HEK293 (cell line): ENCODE measurements at regions not wholly inside any gene's neighbourhood (a gene's known extent, or its start where the extent isn't known, plus 50 kb on each side); places are given as distances from the start of the nearest gene placed in this dataset.

Experiments
- CTCF ChIA-PET: fragments of 350-600 bp; formaldehyde crosslinking; extraction: SDS; loops from one replicate; lab custom pipeline; 2021; ENCODE audit warnings: antibody characterized with exemption; lab: Yijun Ruan, JAX
- POLR2A ChIA-PET: fragments of 300-600 bp; formaldehyde crosslinking; extraction: SDS; loops from one replicate; lab custom pipeline; 2020; ENCODE audit warnings: antibody characterized with exemption, inconsistent platforms; lab: Yijun Ruan, JAX
- H3K27ac ChIP-seq: fragments of 200-500 bp; sonication (Bioruptor generic); 2 replicates; pipeline ENCODE4 v1.5.1; 2014; ENCODE audit warnings: low read depth, low read length, control low read depth, inconsistent platforms; ENCODE audit errors: extremely low read depth
- H3K36me3 ChIP-seq, 2 experiments: fragments of 200-500 bp in 1 of 2; sonication (Bioruptor generic) in 1 of 2; 1 replicate in 1 of 2; 2 replicates in 1 of 2; pipeline ENCODE4 v1.5.1; 2014 to 2017; ENCODE audit warnings: inconsistent platforms in 2 of 2, low read length in 2 of 2; ENCODE audit not compliant: control insufficient read depth in 2 of 2, insufficient read depth in 1 of 2
- H3K4me1 ChIP-seq: fragments of 200-500 bp; sonication (Bioruptor generic); 2 replicates; pipeline ENCODE4 v1.5.1; 2014; ENCODE audit warnings: mild to moderate bottlenecking, low read length, inconsistent platforms; ENCODE audit not compliant: control insufficient read depth, insufficient read depth
- H3K4me3 ChIP-seq: 2 replicates; pipeline ENCODE4 v1.5.1; 2011; ENCODE audit warnings: low read depth, mild to moderate bottlenecking, control low read depth, low read length, moderate library complexity
- H3K9me3 ChIP-seq: fragments of 200-500 bp; sonication (Bioruptor generic); 2 replicates; pipeline ENCODE4 v1.5.1; 2014; ENCODE audit warnings: low read depth, low read length, inconsistent platforms; ENCODE audit not compliant: control insufficient read depth, insufficient read depth
- KLF8 ChIP-seq: fragments of 450-650 bp; formaldehyde crosslinking; IDR thresholded peaks from 2 replicates; pipeline ENCODE4 v1.5.1; 2016; ENCODE audit warnings: missing biosample characterization, missing genetic modification characterization
- KLF9 ChIP-seq: fragments of 450-650 bp; formaldehyde crosslinking; IDR thresholded peaks from 2 replicates; pipeline ENCODE4 v1.5.1; 2016; ENCODE audit warnings: missing biosample characterization, missing genetic modification characterization, low read depth
- SETDB1 ChIP-seq: IDR thresholded peaks from one replicate; pipeline ENCODE4 v1.6.1; 2017; ENCODE audit warnings: mild to moderate bottlenecking, low read length, moderate library complexity, mixed read lengths; ENCODE audit not compliant: insufficient read length
- TCF7L2 ChIP-seq: IDR thresholded peaks from 2 replicates; pipeline ENCODE4 v1.6.1; 2011; ENCODE audit warnings: low read depth, mild to moderate bottlenecking, inconsistent platforms, low read length, moderate library complexity, borderline replicate concordance
- ZBTB1 ChIP-seq: fragments of 450-650 bp; formaldehyde crosslinking; IDR thresholded peaks from 2 replicates; pipeline ENCODE4 v1.5.1; 2016; ENCODE audit warnings: missing biosample characterization, missing genetic modification characterization
- ZNF10 ChIP-seq: fragments of 450-650 bp; formaldehyde crosslinking; IDR thresholded peaks from 2 replicates; pipeline ENCODE4 v1.5.1; 2017; ENCODE audit warnings: missing biosample characterization, missing genetic modification characterization
- ZNF214 ChIP-seq: fragments of 450-650 bp; formaldehyde crosslinking; IDR thresholded peaks from 2 replicates; pipeline ENCODE4 v1.5.1; 2017; ENCODE audit warnings: missing biosample characterization, mild to moderate bottlenecking, missing genetic modification characterization, borderline replicate concordance
- ZNF274 ChIP-seq, 2 experiments: fragments of 200-500 bp in 1 of 2; fragments of 450-650 bp in 1 of 2; sonication (Bioruptor generic) in 1 of 2; formaldehyde crosslinking in 1 of 2; IDR thresholded peaks; 2 replicates each; pipeline versions ENCODE4 v1.5.1 to v1.6.1; 2014 to 2016; ENCODE audit warnings: borderline replicate concordance in 1 of 2, inconsistent platforms in 1 of 2, low read length in 1 of 2, missing biosample characterization in 1 of 2, missing genetic modification characterization in 1 of 2
- ZNF423 ChIP-seq: fragments of 450-650 bp; formaldehyde crosslinking; IDR thresholded peaks from 2 replicates; pipeline ENCODE4 v1.5.1; 2016; ENCODE audit warnings: missing biosample characterization, missing genetic modification characterization
- ZNF555 ChIP-seq: fragments of 450-650 bp; formaldehyde crosslinking; conservative IDR thresholded peaks from 2 replicates; pipeline ENCODE4 v1.5.1; 2017; ENCODE audit warnings: missing biosample characterization, mild to moderate bottlenecking, missing genetic modification characterization, inconsistent platforms
- ZNF776 ChIP-seq: fragments of 450-650 bp; formaldehyde crosslinking; IDR thresholded peaks from 2 replicates; pipeline ENCODE4 v1.5.0; 2017; ENCODE audit warnings: missing biosample characterization, missing genetic modification characterization, borderline replicate concordance
- TF ChIP-seq, protein P1 (sequence below): fragments of 450-650 bp; formaldehyde crosslinking; IDR thresholded peaks from 2 replicates; pipeline ENCODE4 v1.5.1; 2016; ENCODE audit warnings: missing biosample characterization, missing genetic modification characterization, borderline replicate concordance
- TF ChIP-seq, protein P2 (sequence below): fragments of 450-650 bp; formaldehyde crosslinking; IDR thresholded peaks from 2 replicates; pipeline ENCODE4 v1.5.1; 2016; ENCODE audit warnings: missing biosample characterization, missing genetic modification characterization
- TF ChIP-seq, protein P3 (sequence below): fragments of 450-650 bp; formaldehyde crosslinking; IDR thresholded peaks from 2 replicates; pipeline ENCODE4 v1.5.1; 2016; ENCODE audit warnings: missing biosample characterization, missing genetic modification characterization
- TF ChIP-seq, protein P4 (sequence below): fragments of 450-650 bp; formaldehyde crosslinking; IDR thresholded peaks from 2 replicates; pipeline ENCODE4 v1.5.1; 2016; ENCODE audit warnings: missing biosample characterization, missing genetic modification characterization
- TF ChIP-seq, protein P5 (sequence below): fragments of 450-650 bp; formaldehyde crosslinking; IDR thresholded peaks from 2 replicates; pipeline ENCODE4 v1.5.1; 2016; ENCODE audit warnings: missing biosample characterization, missing genetic modification characterization
- TF ChIP-seq, protein P6 (sequence below): fragments of 450-650 bp; formaldehyde crosslinking; IDR thresholded peaks from 2 replicates; pipeline ENCODE4 v1.5.1; 2016; ENCODE audit warnings: missing biosample characterization, missing genetic modification characterization
- TF ChIP-seq, protein P7 (sequence below): fragments of 450-650 bp; formaldehyde crosslinking; IDR thresholded peaks from 2 replicates; pipeline ENCODE4 v1.5.1; 2016; ENCODE audit warnings: missing biosample characterization, missing genetic modification characterization

DNA sequence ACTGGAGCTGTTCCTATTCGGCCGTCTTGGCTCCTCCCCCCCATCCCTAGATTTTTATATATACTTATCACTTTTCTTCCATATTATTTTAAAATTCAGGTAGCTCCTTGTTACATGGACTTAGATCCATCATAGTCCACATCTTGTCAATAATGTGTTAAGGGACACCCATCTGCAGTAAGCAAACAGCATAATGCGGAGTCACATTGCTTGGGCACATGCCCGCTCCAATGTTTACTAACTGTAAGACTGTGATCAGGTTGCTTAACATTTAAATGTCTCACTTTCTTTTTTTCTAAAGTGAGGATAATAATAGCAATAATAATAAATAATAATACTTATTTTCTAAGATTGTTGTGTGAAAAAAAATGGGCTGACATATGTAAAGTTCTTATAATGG is 303.2 kb upstream of the SOX14 start:
- Histone ChIP-seq H3K4me1 (no peaks in the 10 kb centered on the region), H3K9me3 (no peaks in the 10 kb centered on the region), H3K36me3 (no peaks in the 10 kb centered on the region), H3K27ac (no peak overlapping the region), H3K4me3 (no peak overlapping the region)
- ChIA-PET CTCF (no interaction called here), POLR2A (no interaction called here)
- TF ChIP-seq ZNF10 (tag by site-specific recombination) (no peak), TCF7L2 (no peak), ZNF214 (tag by site-specific recombination) (no peak), SETDB1 (no peak), ZNF423 (tag by site-specific recombination) (no peak), KLF8 (tag by site-specific recombination) (no peak), ZNF274 (IDR thresholded peaks at IDR 0.05; ENCODE audit: low read length) (no peak), ZNF274 (tag by site-specific recombination; IDR thresholded peaks at IDR 0.05; ENCODE audit: borderline replicate concordance) (no peak), ZNF555 (tag by site-specific recombination) (no peak), ZBTB1 (tag by site-specific recombination) (no peak), KLF9 (no peak), ZNF776 (no peak)
- TF ChIP-seq, protein P1, sequence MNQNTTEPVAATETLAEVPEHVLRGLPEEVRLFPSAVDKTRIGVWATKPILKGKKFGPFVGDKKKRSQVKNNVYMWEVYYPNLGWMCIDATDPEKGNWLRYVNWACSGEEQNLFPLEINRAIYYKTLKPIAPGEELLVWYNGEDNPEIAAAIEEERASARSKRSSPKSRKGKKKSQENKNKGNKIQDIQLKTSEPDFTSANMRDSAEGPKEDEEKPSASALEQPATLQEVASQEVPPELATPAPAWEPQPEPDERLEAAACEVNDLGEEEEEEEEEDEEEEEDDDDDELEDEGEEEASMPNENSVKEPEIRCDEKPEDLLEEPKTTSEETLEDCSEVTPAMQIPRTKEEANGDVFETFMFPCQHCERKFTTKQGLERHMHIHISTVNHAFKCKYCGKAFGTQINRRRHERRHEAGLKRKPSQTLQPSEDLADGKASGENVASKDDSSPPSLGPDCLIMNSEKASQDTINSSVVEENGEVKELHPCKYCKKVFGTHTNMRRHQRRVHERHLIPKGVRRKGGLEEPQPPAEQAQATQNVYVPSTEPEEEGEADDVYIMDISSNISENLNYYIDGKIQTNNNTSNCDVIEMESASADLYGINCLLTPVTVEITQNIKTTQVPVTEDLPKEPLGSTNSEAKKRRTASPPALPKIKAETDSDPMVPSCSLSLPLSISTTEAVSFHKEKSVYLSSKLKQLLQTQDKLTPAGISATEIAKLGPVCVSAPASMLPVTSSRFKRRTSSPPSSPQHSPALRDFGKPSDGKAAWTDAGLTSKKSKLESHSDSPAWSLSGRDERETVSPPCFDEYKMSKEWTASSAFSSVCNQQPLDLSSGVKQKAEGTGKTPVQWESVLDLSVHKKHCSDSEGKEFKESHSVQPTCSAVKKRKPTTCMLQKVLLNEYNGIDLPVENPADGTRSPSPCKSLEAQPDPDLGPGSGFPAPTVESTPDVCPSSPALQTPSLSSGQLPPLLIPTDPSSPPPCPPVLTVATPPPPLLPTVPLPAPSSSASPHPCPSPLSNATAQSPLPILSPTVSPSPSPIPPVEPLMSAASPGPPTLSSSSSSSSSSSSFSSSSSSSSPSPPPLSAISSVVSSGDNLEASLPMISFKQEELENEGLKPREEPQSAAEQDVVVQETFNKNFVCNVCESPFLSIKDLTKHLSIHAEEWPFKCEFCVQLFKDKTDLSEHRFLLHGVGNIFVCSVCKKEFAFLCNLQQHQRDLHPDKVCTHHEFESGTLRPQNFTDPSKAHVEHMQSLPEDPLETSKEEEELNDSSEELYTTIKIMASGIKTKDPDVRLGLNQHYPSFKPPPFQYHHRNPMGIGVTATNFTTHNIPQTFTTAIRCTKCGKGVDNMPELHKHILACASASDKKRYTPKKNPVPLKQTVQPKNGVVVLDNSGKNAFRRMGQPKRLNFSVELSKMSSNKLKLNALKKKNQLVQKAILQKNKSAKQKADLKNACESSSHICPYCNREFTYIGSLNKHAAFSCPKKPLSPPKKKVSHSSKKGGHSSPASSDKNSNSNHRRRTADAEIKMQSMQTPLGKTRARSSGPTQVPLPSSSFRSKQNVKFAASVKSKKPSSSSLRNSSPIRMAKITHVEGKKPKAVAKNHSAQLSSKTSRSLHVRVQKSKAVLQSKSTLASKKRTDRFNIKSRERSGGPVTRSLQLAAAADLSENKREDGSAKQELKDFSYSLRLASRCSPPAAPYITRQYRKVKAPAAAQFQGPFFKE = no peak
- TF ChIP-seq, protein P2, sequence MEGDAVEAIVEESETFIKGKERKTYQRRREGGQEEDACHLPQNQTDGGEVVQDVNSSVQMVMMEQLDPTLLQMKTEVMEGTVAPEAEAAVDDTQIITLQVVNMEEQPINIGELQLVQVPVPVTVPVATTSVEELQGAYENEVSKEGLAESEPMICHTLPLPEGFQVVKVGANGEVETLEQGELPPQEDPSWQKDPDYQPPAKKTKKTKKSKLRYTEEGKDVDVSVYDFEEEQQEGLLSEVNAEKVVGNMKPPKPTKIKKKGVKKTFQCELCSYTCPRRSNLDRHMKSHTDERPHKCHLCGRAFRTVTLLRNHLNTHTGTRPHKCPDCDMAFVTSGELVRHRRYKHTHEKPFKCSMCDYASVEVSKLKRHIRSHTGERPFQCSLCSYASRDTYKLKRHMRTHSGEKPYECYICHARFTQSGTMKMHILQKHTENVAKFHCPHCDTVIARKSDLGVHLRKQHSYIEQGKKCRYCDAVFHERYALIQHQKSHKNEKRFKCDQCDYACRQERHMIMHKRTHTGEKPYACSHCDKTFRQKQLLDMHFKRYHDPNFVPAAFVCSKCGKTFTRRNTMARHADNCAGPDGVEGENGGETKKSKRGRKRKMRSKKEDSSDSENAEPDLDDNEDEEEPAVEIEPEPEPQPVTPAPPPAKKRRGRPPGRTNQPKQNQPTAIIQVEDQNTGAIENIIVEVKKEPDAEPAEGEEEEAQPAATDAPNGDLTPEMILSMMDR (tag by site-specific recombination) = no peak
- TF ChIP-seq, protein P3, sequence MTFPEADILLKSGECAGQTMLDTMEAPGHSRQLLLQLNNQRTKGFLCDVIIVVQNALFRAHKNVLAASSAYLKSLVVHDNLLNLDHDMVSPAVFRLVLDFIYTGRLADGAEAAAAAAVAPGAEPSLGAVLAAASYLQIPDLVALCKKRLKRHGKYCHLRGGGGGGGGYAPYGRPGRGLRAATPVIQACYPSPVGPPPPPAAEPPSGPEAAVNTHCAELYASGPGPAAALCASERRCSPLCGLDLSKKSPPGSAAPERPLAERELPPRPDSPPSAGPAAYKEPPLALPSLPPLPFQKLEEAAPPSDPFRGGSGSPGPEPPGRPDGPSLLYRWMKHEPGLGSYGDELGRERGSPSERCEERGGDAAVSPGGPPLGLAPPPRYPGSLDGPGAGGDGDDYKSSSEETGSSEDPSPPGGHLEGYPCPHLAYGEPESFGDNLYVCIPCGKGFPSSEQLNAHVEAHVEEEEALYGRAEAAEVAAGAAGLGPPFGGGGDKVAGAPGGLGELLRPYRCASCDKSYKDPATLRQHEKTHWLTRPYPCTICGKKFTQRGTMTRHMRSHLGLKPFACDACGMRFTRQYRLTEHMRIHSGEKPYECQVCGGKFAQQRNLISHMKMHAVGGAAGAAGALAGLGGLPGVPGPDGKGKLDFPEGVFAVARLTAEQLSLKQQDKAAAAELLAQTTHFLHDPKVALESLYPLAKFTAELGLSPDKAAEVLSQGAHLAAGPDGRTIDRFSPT (tag by site-specific recombination) = no peak
- TF ChIP-seq, protein P4, sequence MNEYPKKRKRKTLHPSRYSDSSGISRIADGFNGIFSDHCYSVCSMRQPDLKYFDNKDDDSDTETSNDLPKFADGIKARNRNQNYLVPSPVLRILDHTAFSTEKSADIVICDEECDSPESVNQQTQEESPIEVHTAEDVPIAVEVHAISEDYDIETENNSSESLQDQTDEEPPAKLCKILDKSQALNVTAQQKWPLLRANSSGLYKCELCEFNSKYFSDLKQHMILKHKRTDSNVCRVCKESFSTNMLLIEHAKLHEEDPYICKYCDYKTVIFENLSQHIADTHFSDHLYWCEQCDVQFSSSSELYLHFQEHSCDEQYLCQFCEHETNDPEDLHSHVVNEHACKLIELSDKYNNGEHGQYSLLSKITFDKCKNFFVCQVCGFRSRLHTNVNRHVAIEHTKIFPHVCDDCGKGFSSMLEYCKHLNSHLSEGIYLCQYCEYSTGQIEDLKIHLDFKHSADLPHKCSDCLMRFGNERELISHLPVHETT = no peak
- TF ChIP-seq, protein P5, sequence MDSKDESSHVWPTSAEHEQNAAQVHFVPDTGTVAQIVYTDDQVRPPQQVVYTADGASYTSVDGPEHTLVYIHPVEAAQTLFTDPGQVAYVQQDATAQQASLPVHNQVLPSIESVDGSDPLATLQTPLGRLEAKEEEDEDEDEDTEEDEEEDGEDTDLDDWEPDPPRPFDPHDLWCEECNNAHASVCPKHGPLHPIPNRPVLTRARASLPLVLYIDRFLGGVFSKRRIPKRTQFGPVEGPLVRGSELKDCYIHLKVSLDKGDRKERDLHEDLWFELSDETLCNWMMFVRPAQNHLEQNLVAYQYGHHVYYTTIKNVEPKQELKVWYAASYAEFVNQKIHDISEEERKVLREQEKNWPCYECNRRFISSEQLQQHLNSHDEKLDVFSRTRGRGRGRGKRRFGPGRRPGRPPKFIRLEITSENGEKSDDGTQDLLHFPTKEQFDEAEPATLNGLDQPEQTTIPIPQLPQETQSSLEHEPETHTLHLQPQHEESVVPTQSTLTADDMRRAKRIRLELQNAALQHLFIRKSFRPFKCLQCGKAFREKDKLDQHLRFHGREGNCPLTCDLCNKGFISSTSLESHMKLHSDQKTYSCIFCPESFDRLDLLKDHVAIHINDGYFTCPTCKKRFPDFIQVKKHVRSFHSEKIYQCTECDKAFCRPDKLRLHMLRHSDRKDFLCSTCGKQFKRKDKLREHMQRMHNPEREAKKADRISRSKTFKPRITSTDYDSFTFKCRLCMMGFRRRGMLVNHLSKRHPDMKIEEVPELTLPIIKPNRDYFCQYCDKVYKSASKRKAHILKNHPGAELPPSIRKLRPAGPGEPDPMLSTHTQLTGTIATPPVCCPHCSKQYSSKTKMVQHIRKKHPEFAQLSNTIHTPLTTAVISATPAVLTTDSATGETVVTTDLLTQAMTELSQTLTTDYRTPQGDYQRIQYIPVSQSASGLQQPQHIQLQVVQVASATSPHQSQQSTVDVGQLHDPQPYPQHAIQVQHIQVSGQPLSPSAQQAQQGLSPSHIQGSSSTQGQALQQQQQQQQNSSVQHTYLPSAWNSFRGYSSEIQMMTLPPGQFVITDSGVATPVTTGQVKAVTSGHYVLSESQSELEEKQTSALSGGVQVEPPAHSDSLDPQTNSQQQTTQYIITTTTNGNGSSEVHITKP (tag by site-specific recombination) = no peak
- TF ChIP-seq, protein P6, sequence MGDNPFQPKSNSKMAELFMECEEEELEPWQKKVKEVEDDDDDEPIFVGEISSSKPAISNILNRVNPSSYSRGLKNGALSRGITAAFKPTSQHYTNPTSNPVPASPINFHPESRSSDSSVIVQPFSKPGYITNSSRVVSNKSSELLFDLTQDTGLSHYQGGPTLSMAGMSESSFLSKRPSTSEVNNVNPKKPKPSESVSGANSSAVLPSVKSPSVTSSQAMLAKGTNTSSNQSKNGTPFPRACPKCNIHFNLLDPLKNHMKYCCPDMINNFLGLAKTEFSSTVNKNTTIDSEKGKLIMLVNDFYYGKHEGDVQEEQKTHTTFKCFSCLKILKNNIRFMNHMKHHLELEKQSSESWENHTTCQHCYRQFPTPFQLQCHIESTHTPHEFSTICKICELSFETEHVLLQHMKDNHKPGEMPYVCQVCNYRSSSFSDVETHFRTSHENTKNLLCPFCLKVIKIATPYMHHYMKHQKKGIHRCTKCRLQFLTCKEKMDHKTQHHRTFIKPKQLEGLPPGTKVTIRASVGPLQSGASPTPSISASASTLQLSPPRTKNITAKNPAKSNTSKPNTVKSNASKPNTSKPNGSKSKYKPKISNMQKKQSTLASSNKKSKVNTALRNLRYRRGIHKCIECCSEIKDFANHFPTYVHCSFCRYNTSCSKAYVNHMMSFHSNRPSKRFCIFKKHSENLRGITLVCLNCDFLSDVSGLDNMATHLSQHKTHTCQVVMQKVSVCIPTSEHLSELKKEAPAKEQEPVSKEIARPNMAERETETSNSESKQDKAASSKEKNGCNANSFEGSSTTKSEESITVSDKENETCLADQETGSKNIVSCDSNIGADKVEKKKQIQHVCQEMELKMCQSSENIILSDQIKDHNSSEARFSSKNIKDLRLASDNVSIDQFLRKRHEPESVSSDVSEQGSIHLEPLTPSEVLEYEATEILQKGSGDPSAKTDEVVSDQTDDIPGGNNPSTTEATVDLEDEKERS (tag by site-specific recombination) = no peak
- TF ChIP-seq, protein P7, sequence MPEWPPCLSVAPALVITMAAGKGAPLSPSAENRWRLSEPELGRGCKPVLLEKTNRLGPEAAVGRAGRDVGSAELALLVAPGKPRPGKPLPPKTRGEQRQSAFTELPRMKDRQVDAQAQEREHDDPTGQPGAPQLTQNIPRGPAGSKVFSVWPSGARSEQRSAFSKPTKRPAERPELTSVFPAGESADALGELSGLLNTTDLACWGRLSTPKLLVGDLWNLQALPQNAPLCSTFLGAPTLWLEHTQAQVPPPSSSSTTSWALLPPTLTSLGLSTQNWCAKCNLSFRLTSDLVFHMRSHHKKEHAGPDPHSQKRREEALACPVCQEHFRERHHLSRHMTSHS (tag by site-specific recombination) = no peak
